ENCODE measurements at regions not wholly inside any gene's neighbourhood (a gene's known extent, or its start where the extent isn't known, plus 50 kb on each side); places are given as distances from the start of the nearest gene placed in this dataset.

DNA sequence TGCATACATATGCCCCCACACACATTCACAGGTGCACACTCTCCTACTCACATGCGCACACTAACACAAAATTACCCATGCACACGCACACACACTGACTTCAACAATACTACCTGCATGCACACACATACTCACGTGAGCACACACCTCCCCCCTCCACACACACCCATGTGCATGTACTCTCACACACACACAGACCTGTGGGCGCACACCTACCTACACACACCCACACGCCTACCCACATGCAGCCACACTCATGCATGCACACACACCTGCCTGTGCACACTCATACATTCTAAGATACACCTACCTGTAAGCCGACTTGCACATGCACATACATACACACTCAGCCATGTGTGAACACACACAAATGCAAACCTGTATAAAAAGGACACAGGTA lies 97.3 kb upstream of the GSC start:
- Histone ChIP-seq H3K56ac (ENCODE audit: insufficient read length, low read depth, low read length) (no peak overlapping the region), H2BK15ac (ENCODE audit: low read depth, low read length) (no peak overlapping the region), H3K4me2 (ENCODE audit: insufficient read depth, insufficient read length, low read length) (no peak overlapping the region), H2BK120ac (ENCODE audit: low read depth, low read length, poor library complexity, severe bottlenecking) (no peak overlapping the region), H3K27me3 (ENCODE audit: insufficient read depth, low read length) (no peaks in the 10 kb centered on the region), H3K27ac (ENCODE audit: insufficient read length, low read depth, low read length) (no peak overlapping the region), H3K9ac (ENCODE audit: extremely low read depth, insufficient read length, low read length) (no peak overlapping the region), H3K4ac (ENCODE audit: low read depth, low read length) (no peak overlapping the region), H4K5ac (ENCODE audit: insufficient read length, low read depth, low read length) (peak overlapping the region; percentile 9), H2BK12ac (ENCODE audit: insufficient read length, low read depth, low read length) (no peak overlapping the region), H4K20me1 (ENCODE audit: control insufficient read depth, insufficient read depth, insufficient read length) (no peaks in the 10 kb centered on the region), H3K14ac (ENCODE audit: insufficient read depth, low read length) (no peak overlapping the region), H3K79me1 (ENCODE audit: insufficient read depth, low read depth, low read length, poor library complexity, severe bottlenecking) (no peaks in the 10 kb centered on the region), H2BK5ac (ENCODE audit: insufficient read length, low read length) (no peak overlapping the region), H4K91ac (ENCODE audit: insufficient read length, low read depth, low read length) (no peak overlapping the region), H3K4me1 (ENCODE audit: insufficient read depth, low read length) (no peaks in the 10 kb centered on the region; the same call in 1 of the 2 replicates), H3K18ac (ENCODE audit: insufficient read length, low read depth, low read length) (no peak overlapping the region), H2AFZ (ENCODE audit: low read length) (no peak overlapping the region), H3K23ac (ENCODE audit: insufficient read length, low read depth, low read length) (no peak overlapping the region), H3K79me2 (ENCODE audit: insufficient read depth, low read length) (no peaks in the 10 kb centered on the region), H2BK20ac (ENCODE audit: low read depth, low read length, poor library complexity, severe bottlenecking) (no peak overlapping the region), H3K23me2 (ENCODE audit: insufficient read length, low read depth, low read length, poor library complexity, severe bottlenecking) (no peaks in the 10 kb centered on the region), H3T11ph (ENCODE audit: low read length) (no peak overlapping the region), H3K9me3 (ENCODE audit: control insufficient read depth, low read depth, low read length) (no peaks in the 10 kb centered on the region), H2AK5ac (ENCODE audit: insufficient read length, low read length) (no peak overlapping the region), H4K8ac (replicated peaks; ENCODE audit: insufficient read length, low read depth, low read length) (no peak overlapping the region)
- Mint-ChIP-seq H3K36me3 (ENCODE audit: insufficient read depth in 1 of 3, low read depth in 3 of 3) (no peaks in the 10 kb centered on the region), H3K27me3 (ENCODE audit: low read depth) (peaks cover 3% of the 10 kb centered on the region), H3K4me1 (peaks cover 8 to 10% of the 10 kb centered on the region in 2 experiments), H3K4me3 (no peak overlapping the region), H3K27ac (no peak overlapping the region), H3K9me3 (no peaks in the 10 kb centered on the region)
- WGBS (ENCODE audit: extremely low coverage, insufficient read length, low lambda C conversion rate), result no CpG with 5 or more reads among the region's 6 CpGs
- DNase-seq, result no peak
- TF ChIP-seq, protein P1, sequence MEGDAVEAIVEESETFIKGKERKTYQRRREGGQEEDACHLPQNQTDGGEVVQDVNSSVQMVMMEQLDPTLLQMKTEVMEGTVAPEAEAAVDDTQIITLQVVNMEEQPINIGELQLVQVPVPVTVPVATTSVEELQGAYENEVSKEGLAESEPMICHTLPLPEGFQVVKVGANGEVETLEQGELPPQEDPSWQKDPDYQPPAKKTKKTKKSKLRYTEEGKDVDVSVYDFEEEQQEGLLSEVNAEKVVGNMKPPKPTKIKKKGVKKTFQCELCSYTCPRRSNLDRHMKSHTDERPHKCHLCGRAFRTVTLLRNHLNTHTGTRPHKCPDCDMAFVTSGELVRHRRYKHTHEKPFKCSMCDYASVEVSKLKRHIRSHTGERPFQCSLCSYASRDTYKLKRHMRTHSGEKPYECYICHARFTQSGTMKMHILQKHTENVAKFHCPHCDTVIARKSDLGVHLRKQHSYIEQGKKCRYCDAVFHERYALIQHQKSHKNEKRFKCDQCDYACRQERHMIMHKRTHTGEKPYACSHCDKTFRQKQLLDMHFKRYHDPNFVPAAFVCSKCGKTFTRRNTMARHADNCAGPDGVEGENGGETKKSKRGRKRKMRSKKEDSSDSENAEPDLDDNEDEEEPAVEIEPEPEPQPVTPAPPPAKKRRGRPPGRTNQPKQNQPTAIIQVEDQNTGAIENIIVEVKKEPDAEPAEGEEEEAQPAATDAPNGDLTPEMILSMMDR (conservative IDR thresholded peaks at IDR 0.05), result no peak

Data from H9 (cell line).